HCT116 (cell line): ENCODE measurements at regions not wholly inside any gene's neighbourhood (a gene's known extent, or its start where the extent isn't known, plus 50 kb on each side); places are given as distances from the start of the nearest gene placed in this dataset.

Source experiments
- ATAC-seq: fragments of 200-7000 bp; cut with Tn5 transposase; 2 replicates; pipeline ENCODE4 v1.9.1; 2020; ENCODE audit warnings: mild to moderate bottlenecking, moderate library complexity
- BruUV-seq: library from RNA; stranded (reverse); fragments of 400-500 nt; replicated peaks from 2 replicates; lab custom pipeline; 2021; lab: Mats Ljungman, UMichigan
- CTCF ChIA-PET: fragments of 300-600 bp; sonication (Branson Sonifier 250); formaldehyde crosslinking; loops from one replicate; lab custom pipeline; 2021; ENCODE audit warnings: antibody characterized with exemption; lab: Charles Lee
- POLR2A ChIA-PET: fragments of 300-600, 350-600 bp; sonication (Branson Sonifier 250); formaldehyde crosslinking; loops from one replicate; lab custom pipeline; 2021; ENCODE audit warnings: antibody characterized with exemption; lab: Charles Lee
- RAD21 ChIA-PET, 2 experiments: fragments of 300-600 bp; sonication (Branson Sonifier 250); formaldehyde crosslinking; loops; one replicate each; lab custom pipeline; 2023; ENCODE audit warnings: low total read pairs in 2 of 2; ENCODE audit not compliant: uncharacterized antibody in 2 of 2, unreplicated experiment in 2 of 2, low non-redundant PET in 1 of 2; lab: Charles Lee
- DNase-seq: peaks from one replicate; pipeline ENCODE4 v3.0.0-alpha.2; 2010; ENCODE audit warnings: low read depth, low spot score
- H2AFZ ChIP-seq: fragments of 200-600 bp; shearing (Covaris generic), sonication (generic); 2 replicates; pipeline ENCODE4 v1.6.1; 2017; ENCODE audit warnings: low read depth, mixed run types, mixed read lengths, antibody characterized with exemption, low read length; ENCODE audit not compliant: poor library complexity, severe bottlenecking
- H3K27ac ChIP-seq: 2 replicates; pipeline ENCODE4 v1.5.1; 2012; ENCODE audit warnings: low read depth, low read length
- H3K27me3 ChIP-seq: fragments of 200-600 bp; sonication (generic); 2 replicates; pipeline ENCODE4 v1.6.1; 2016; ENCODE audit warnings: mixed run types, low read length, mixed read lengths; ENCODE audit not compliant: insufficient read depth
- H3K36me3 ChIP-seq, 2 experiments: fragments of 200-500 bp in 1 of 2; fragments of 200-600 bp in 1 of 2; sonication (Bioruptor generic) in 1 of 2; sonication (generic) in 1 of 2; 2 replicates each; pipeline versions ENCODE4 v1.5.1 to v1.6.1; 2014 to 2016; ENCODE audit warnings: low read length in 2 of 2, inconsistent platforms in 1 of 2, mixed read lengths in 1 of 2, mixed run types in 1 of 2; ENCODE audit not compliant: insufficient read depth in 2 of 2, control insufficient read depth in 1 of 2
- H3K4me1 ChIP-seq, 2 experiments: fragments of 200-600 bp in 1 of 2; sonication (generic) in 1 of 2; 2 replicates each; pipeline versions ENCODE4 v1.5.1 to v1.6.1; 2012 to 2017; ENCODE audit warnings: low read length in 2 of 2, inconsistent platforms in 1 of 2, mild to moderate bottlenecking in 1 of 2, mixed read lengths in 1 of 2, mixed run types in 1 of 2, moderate library complexity in 1 of 2; ENCODE audit not compliant: insufficient read depth in 2 of 2, control insufficient read depth in 1 of 2
- H3K4me2 ChIP-seq: fragments of 200-600 bp; sonication (generic); 2 replicates; pipeline ENCODE4 v1.6.1; 2017; ENCODE audit warnings: mixed run types, low read length, mixed read lengths
- H3K4me3 ChIP-seq, 2 experiments: fragments of 200-600 bp in 1 of 2; sonication (generic) in 1 of 2; replicated peaks in 1 of 2; 2 replicates each; pipeline ENCODE4 v1.5.1; 2011 to 2016; ENCODE audit warnings: low read length in 2 of 2, control low read depth in 1 of 2, low read depth in 1 of 2, mild to moderate bottlenecking in 1 of 2, mixed read lengths in 1 of 2, mixed run types in 1 of 2
- H3K79me2 ChIP-seq: fragments of 200-600 bp; sonication (generic); 2 replicates; pipeline ENCODE4 v1.6.1; 2017; ENCODE audit warnings: mild to moderate bottlenecking, mixed run types, low read length, moderate library complexity, mixed read lengths; ENCODE audit not compliant: insufficient read depth
- H3K9ac ChIP-seq: fragments of 200-600 bp; sonication (generic); 2 replicates; pipeline ENCODE4 v1.6.1; 2016; ENCODE audit warnings: low read length, mixed read lengths
- H3K9me2 ChIP-seq: fragments of 200-600 bp; sonication (generic), shearing (Covaris generic); 2 replicates; pipeline ENCODE4 v1.6.1; 2017; ENCODE audit warnings: mixed run types, mild to moderate bottlenecking, moderate library complexity; ENCODE audit not compliant: insufficient read depth
- H3K9me3 ChIP-seq, 2 experiments: fragments of 200-500 bp in 1 of 2; fragments of 200-600 bp in 1 of 2; sonication (Bioruptor generic) in 1 of 2; sonication (generic) in 1 of 2; 2 replicates each; pipeline ENCODE4 v1.6.1; 2014 to 2017; ENCODE audit warnings: low read length in 2 of 2, mixed read lengths in 2 of 2, inconsistent platforms in 1 of 2, low read depth in 1 of 2, mild to moderate bottlenecking in 1 of 2, mixed run types in 1 of 2, moderate library complexity in 1 of 2; ENCODE audit not compliant: control insufficient read depth in 1 of 2, insufficient read depth in 1 of 2
- H4K20me1 ChIP-seq: fragments of 200-600 bp; sonication (generic), shearing (Covaris generic); 2 replicates; pipeline ENCODE4 v1.6.1; 2017; ENCODE audit warnings: mixed run types, mild to moderate bottlenecking, moderate library complexity; ENCODE audit not compliant: insufficient read depth
- CBX3 ChIP-seq: IDR thresholded peaks from 2 replicates; pipeline ENCODE4 v1.6.1; 2012; ENCODE audit warnings: low read depth
- CEBPB ChIP-seq: IDR thresholded peaks from 2 replicates; pipeline ENCODE4 v1.6.1; 2012; ENCODE audit warnings: low read depth
- ELF1 ChIP-seq: IDR thresholded peaks from 2 replicates; pipeline ENCODE4 v1.6.1; 2012; ENCODE audit warnings: low read depth, borderline replicate concordance
- MAX ChIP-seq: IDR thresholded peaks from 2 replicates; pipeline ENCODE4 v1.6.1; 2012
- RAD21 ChIP-seq: IDR thresholded peaks from 2 replicates; pipeline ENCODE4 v1.6.1; 2012; ENCODE audit warnings: low read depth, mild to moderate bottlenecking
- REST ChIP-seq: IDR thresholded peaks from 2 replicates; pipeline ENCODE4 v1.6.1; 2012; ENCODE audit warnings: low read depth
- SIN3A ChIP-seq: IDR thresholded peaks from 2 replicates; pipeline ENCODE4 v1.6.1; 2012; ENCODE audit warnings: low read depth
- TCF7L2 ChIP-seq: IDR thresholded peaks from 2 replicates; pipeline ENCODE4 v1.7.0; 2011; ENCODE audit warnings: borderline replicate concordance, inconsistent platforms; ENCODE audit not compliant: insufficient read depth, insufficient read length; ENCODE audit errors: extremely low read depth
- ZBTB33 ChIP-seq: IDR thresholded peaks from 2 replicates; pipeline ENCODE4 v1.6.1; 2011; ENCODE audit warnings: mild to moderate bottlenecking, low read length, moderate library complexity; ENCODE audit not compliant: insufficient replicate concordance; ENCODE audit errors: extremely low read depth
- intact Hi-C: fragments of 100-400 bp; cut with micrococcal nuclease; formaldehyde crosslinking; loops from 2 replicates; pipeline ENCODE4 v1.10.0; 2022

GRCh38 chr1:209504571-209504970 lies 78.9 kb upstream of the CAMK1G start:
- Histone ChIP-seq H3K27me3 (no peaks in the 10 kb centered on the region), H3K9me3 (no peaks in the 10 kb centered on the region), H3K27ac (no peak overlapping the region), H2AFZ (no peak overlapping the region), H3K9ac (no peak overlapping the region), H3K4me2 (no peak overlapping the region), H4K20me1 (no peaks in the 10 kb centered on the region), H3K36me3 (no peaks in the 10 kb centered on the region), H3K4me3 (no peak overlapping the region), H3K9me2 (no peaks in the 10 kb centered on the region), H3K4me1 (no peaks in the 10 kb centered on the region), H3K79me2 (no peaks in the 10 kb centered on the region)
- POLR2A ChIA-PET: no interaction called here
- DNase-seq (no peak), ATAC-seq (no peak)
- CTCF ChIA-PET: no interaction called here
- no peak for TF ChIP-seq REST
- TF ChIP-seq TCF7L2: no peak
- TF ChIP-seq ELF1: no peak
- TF ChIP-seq RAD21: no peak
- TF ChIP-seq ZBTB33: no peak
- no peak for TF ChIP-seq SIN3A
- no peak for TF ChIP-seq CBX3
- no peak for TF ChIP-seq MAX
- TF ChIP-seq CEBPB: no peak
- RAD21 ChIA-PET: no interaction called here
- BruUV-seq: no TSS peak
- intact Hi-C loops: no loop called here
